WTC11 (cell line): ENCODE measurements at regions not wholly inside any gene's neighbourhood (a gene's known extent, or its start where the extent isn't known, plus 50 kb on each side); places are given as distances from the start of the nearest gene placed in this dataset.

ENCODE experiments used
- ATAC-seq: fragments of 200-7000 bp; cut with Tn5 transposase; 2 replicates; pipeline ENCODE4 v1.10.0; 2021; ENCODE audit warnings: mild to moderate bottlenecking, moderate library complexity
- CTCF ChIA-PET: fragments of 300-600 bp; sonication (Branson Sonifier 250); formaldehyde crosslinking; loops from one replicate; lab custom pipeline; 2021; ENCODE audit warnings: antibody characterized with exemption; lab: Charles Lee
- POLR2A ChIA-PET: fragments of 350-600 bp; sonication (Branson Sonifier 250); formaldehyde crosslinking; loops from one replicate; lab custom pipeline; 2021; ENCODE audit warnings: antibody characterized with exemption; lab: Charles Lee
- DNase-seq: peaks from one replicate; pipeline ENCODE4 v3.0.0; 2021; ENCODE audit warnings: low spot score
- H3K27ac Mint-ChIP-seq: 2 replicates; pipeline ENCODE4 v1.8.0; 2021; ENCODE audit warnings: mixed read lengths
- H3K27me3 Mint-ChIP-seq: 2 replicates; pipeline ENCODE4 v1.8.0; 2021; ENCODE audit warnings: low read depth, mild to moderate bottlenecking, moderate library complexity, mixed read lengths
- H3K36me3 Mint-ChIP-seq: 2 replicates; pipeline ENCODE4 v1.8.0; 2021; ENCODE audit warnings: mixed read lengths
- H3K4me1 Mint-ChIP-seq: 2 replicates; pipeline ENCODE4 v1.8.0; 2022; ENCODE audit warnings: mixed read lengths
- H3K4me3 Mint-ChIP-seq: 2 replicates; pipeline ENCODE4 v1.8.0; 2021; ENCODE audit warnings: mild to moderate bottlenecking, moderate library complexity, mixed read lengths
- H3K9me3 Mint-ChIP-seq: 2 replicates; pipeline ENCODE4 v1.8.0; 2021; ENCODE audit warnings: mixed read lengths
- CTCF ChIP-seq: fragments of 200-600 bp; IDR thresholded peaks from 2 replicates; pipeline ENCODE4 v1.8.0; 2022; ENCODE audit warnings: antibody characterized with exemption
- EMX1 ChIP-seq: fragments of 250-450 bp; sonication (Bioruptor Pico); IDR thresholded peaks from 2 replicates; pipeline ENCODE4 v1.8.0; 2021; ENCODE audit warnings: mild to moderate bottlenecking
- ETV6 ChIP-seq: sonication (generic); formaldehyde crosslinking; IDR thresholded peaks from 2 replicates; pipeline ENCODE4 v1.8.1; 2022; ENCODE audit warnings: mild to moderate bottlenecking, missing genetic modification reagents
- FOXJ3 ChIP-seq: sonication (generic); formaldehyde crosslinking; IDR thresholded peaks from 2 replicates; pipeline ENCODE4 v1.9.0; 2021; ENCODE audit warnings: missing genetic modification reagents, mild to moderate bottlenecking, borderline replicate concordance
- HMGA2 ChIP-seq: fragments of 250-450 bp; sonication (Bioruptor Pico); IDR thresholded peaks from 2 replicates; pipeline ENCODE4 v1.4.0; 2021; ENCODE audit warnings: mild to moderate bottlenecking, moderate library complexity
- IRF1 ChIP-seq: sonication (generic); formaldehyde crosslinking; IDR thresholded peaks from 2 replicates; pipeline ENCODE4 v1.8.0; 2023; ENCODE audit warnings: missing genetic modification reagents
- MLX ChIP-seq: sonication (generic); formaldehyde crosslinking; IDR thresholded peaks from 2 replicates; pipeline ENCODE4 v1.8.1; 2023; ENCODE audit warnings: mild to moderate bottlenecking, missing genetic modification reagents, moderate library complexity
- NFE2L1 ChIP-seq: sonication (generic); formaldehyde crosslinking; IDR thresholded peaks from 2 replicates; pipeline ENCODE4 v1.8.1; 2023; ENCODE audit warnings: missing genetic modification reagents
- NFYB ChIP-seq: sonication (generic); formaldehyde crosslinking; conservative IDR thresholded peaks from 2 replicates; pipeline ENCODE4 v1.8.0; 2022; ENCODE audit warnings: low read depth, missing genetic modification reagents
- RORB ChIP-seq: fragments of 250-450 bp; sonication (Bioruptor Pico); IDR thresholded peaks from 2 replicates; pipeline ENCODE4 v1.9.0; 2021; ENCODE audit warnings: mild to moderate bottlenecking
- SMAD3 ChIP-seq: sonication (generic); formaldehyde crosslinking; IDR thresholded peaks from 2 replicates; pipeline ENCODE4 v1.8.0; 2022; ENCODE audit warnings: missing genetic modification reagents, mild to moderate bottlenecking, borderline replicate concordance
- USF1 ChIP-seq: sonication (generic); formaldehyde crosslinking; IDR thresholded peaks from 2 replicates; pipeline ENCODE4 v1.8.0; 2022; ENCODE audit warnings: mild to moderate bottlenecking, missing genetic modification reagents
- ZNF512 ChIP-seq: sonication (generic); formaldehyde crosslinking; IDR thresholded peaks from 2 replicates; pipeline ENCODE4 v1.8.1; 2022; ENCODE audit warnings: missing genetic modification reagents, borderline replicate concordance
- TF ChIP-seq, protein P1 (sequence below): sonication (generic); formaldehyde crosslinking; IDR thresholded peaks from 2 replicates; pipeline ENCODE4 v1.8.1; 2023; ENCODE audit warnings: mild to moderate bottlenecking, missing genetic modification reagents
- TF ChIP-seq, protein P2 (sequence below): sonication (generic); formaldehyde crosslinking; IDR thresholded peaks from 2 replicates; pipeline ENCODE4 v1.8.1; 2023; ENCODE audit warnings: mild to moderate bottlenecking, moderate library complexity, missing genetic modification reagents
- TF ChIP-seq, protein P3 (sequence below): sonication (generic); formaldehyde crosslinking; IDR thresholded peaks from 2 replicates; pipeline ENCODE4 v1.8.0; 2023; ENCODE audit warnings: missing genetic modification reagents, mild to moderate bottlenecking, borderline replicate concordance
- TF ChIP-seq, protein P4 (sequence below): fragments of 250-450 bp; sonication (Bioruptor Pico); IDR thresholded peaks from 2 replicates; pipeline ENCODE4 v1.9.0; 2021; ENCODE audit warnings: mild to moderate bottlenecking

GRCh38 chr14:53517270-53517960 lies 364.3 kb upstream of the DDHD1 start:
- no peak for DNase-seq
- ChIA-PET POLR2A (no interaction called here), CTCF (no interaction called here)
- TF ChIP-seq NFYB (CRISPR knock-in tag) (no peak), EMX1 (CRISPR knock-in tag) (no peak), IRF1 (CRISPR knock-in tag) (no peak), FOXJ3 (CRISPR knock-in tag) (no peak)
- TF ChIP-seq, protein P1, sequence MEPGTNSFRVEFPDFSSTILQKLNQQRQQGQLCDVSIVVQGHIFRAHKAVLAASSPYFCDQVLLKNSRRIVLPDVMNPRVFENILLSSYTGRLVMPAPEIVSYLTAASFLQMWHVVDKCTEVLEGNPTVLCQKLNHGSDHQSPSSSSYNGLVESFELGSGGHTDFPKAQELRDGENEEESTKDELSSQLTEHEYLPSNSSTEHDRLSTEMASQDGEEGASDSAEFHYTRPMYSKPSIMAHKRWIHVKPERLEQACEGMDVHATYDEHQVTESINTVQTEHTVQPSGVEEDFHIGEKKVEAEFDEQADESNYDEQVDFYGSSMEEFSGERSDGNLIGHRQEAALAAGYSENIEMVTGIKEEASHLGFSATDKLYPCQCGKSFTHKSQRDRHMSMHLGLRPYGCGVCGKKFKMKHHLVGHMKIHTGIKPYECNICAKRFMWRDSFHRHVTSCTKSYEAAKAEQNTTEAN (CRISPR knock-in tag): no peak
- TF ChIP-seq, protein P2, sequence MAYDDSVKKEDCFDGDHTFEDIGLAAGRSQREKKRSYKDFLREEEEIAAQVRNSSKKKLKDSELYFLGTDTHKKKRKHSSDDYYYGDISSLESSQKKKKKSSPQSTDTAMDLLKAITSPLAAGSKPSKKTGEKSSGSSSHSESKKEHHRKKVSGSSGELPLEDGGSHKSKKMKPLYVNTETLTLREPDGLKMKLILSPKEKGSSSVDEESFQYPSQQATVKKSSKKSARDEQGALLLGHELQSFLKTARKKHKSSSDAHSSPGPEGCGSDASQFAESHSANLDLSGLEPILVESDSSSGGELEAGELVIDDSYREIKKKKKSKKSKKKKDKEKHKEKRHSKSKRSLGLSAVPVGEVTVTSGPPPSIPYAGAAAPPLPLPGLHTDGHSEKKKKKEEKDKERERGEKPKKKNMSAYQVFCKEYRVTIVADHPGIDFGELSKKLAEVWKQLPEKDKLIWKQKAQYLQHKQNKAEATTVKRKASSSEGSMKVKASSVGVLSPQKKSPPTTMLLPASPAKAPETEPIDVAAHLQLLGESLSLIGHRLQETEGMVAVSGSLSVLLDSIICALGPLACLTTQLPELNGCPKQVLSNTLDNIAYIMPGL (CRISPR knock-in tag): no peak
- TF ChIP-seq, protein P3, sequence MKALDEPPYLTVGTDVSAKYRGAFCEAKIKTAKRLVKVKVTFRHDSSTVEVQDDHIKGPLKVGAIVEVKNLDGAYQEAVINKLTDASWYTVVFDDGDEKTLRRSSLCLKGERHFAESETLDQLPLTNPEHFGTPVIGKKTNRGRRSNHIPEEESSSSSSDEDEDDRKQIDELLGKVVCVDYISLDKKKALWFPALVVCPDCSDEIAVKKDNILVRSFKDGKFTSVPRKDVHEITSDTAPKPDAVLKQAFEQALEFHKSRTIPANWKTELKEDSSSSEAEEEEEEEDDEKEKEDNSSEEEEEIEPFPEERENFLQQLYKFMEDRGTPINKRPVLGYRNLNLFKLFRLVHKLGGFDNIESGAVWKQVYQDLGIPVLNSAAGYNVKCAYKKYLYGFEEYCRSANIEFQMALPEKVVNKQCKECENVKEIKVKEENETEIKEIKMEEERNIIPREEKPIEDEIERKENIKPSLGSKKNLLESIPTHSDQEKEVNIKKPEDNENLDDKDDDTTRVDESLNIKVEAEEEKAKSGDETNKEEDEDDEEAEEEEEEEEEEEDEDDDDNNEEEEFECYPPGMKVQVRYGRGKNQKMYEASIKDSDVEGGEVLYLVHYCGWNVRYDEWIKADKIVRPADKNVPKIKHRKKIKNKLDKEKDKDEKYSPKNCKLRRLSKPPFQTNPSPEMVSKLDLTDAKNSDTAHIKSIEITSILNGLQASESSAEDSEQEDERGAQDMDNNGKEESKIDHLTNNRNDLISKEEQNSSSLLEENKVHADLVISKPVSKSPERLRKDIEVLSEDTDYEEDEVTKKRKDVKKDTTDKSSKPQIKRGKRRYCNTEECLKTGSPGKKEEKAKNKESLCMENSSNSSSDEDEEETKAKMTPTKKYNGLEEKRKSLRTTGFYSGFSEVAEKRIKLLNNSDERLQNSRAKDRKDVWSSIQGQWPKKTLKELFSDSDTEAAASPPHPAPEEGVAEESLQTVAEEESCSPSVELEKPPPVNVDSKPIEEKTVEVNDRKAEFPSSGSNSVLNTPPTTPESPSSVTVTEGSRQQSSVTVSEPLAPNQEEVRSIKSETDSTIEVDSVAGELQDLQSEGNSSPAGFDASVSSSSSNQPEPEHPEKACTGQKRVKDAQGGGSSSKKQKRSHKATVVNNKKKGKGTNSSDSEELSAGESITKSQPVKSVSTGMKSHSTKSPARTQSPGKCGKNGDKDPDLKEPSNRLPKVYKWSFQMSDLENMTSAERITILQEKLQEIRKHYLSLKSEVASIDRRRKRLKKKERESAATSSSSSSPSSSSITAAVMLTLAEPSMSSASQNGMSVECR: no peak
- Mint-ChIP-seq H3K27me3 (no peaks in the 10 kb centered on the region), H3K4me3 (no peak overlapping the region), H3K36me3 (peaks cover 3% of the 10 kb centered on the region; the same call in 1 of the 2 replicates), H3K4me1 (peaks cover 2% of the 10 kb centered on the region; the same call in 1 of the 2 replicates), H3K9me3 (peaks cover 11% of the 10 kb centered on the region), H3K27ac (no peak overlapping the region)
- no peak for ATAC-seq

DNA sequence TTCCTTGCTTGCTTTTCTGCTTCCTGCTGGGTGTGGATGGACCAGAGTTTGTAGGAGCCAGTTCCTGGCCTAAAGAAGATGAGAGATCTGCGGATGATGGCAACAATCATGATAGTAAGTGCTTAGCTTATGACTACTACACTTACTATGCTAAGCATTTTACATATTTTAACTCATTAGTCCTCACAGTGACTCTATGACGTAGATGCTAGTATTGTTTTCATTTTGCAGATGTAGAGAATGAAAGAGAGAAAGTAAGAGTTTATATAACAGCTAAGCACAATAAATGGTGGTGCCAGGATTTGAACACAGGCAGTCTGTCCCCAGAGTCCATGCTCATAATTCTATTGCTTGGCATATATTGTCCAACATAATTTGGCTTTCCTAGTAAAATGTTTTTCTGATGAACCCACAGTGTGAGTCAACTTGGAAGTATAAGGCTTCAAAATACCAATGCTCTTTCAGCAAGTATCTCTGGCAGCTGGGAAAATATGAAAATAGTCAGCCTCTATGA lies 363.2 kb upstream of the DDHD1 start:
- no peak for TF ChIP-seq SMAD3 (CRISPR knock-in tag)
- TF ChIP-seq RORB (CRISPR knock-in tag): no peak
- no peak for TF ChIP-seq ZNF512 (CRISPR knock-in tag)
- no peak for TF ChIP-seq NFYB (CRISPR knock-in tag)
- no peak for TF ChIP-seq HMGA2 (CRISPR knock-in tag)
- no peak for TF ChIP-seq CTCF
- TF ChIP-seq, protein P4, sequence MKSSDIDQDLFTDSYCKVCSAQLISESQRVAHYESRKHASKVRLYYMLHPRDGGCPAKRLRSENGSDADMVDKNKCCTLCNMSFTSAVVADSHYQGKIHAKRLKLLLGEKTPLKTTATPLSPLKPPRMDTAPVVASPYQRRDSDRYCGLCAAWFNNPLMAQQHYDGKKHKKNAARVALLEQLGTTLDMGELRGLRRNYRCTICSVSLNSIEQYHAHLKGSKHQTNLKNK (CRISPR knock-in tag): no peak
- TF ChIP-seq USF1: no peak
- TF ChIP-seq NFE2L1 (CRISPR knock-in tag): no peak
- no peak for TF ChIP-seq ETV6 (CRISPR knock-in tag)
- TF ChIP-seq MLX (CRISPR knock-in tag): no peak
- no peak for ATAC-seq
- Mint-ChIP-seq H3K27me3 (no peaks in the 10 kb centered on the region), H3K4me1 (peaks cover 2% of the 10 kb centered on the region; the same call in 1 of the 2 replicates), H3K27ac (no peak overlapping the region), H3K36me3 (no peaks in the 10 kb centered on the region), H3K4me3 (no peak overlapping the region), H3K9me3 (peaks cover 6% of the 10 kb centered on the region; the same call in 1 of the 2 replicates)
- ChIA-PET POLR2A (no interaction called here), CTCF (no interaction called here)
- no peak for DNase-seq
